ENCODE measurements at regions not wholly inside any gene's neighbourhood (a gene's known extent, or its start where the extent isn't known, plus 50 kb on each side); places are given as distances from the start of the nearest gene placed in this dataset.

DNA sequence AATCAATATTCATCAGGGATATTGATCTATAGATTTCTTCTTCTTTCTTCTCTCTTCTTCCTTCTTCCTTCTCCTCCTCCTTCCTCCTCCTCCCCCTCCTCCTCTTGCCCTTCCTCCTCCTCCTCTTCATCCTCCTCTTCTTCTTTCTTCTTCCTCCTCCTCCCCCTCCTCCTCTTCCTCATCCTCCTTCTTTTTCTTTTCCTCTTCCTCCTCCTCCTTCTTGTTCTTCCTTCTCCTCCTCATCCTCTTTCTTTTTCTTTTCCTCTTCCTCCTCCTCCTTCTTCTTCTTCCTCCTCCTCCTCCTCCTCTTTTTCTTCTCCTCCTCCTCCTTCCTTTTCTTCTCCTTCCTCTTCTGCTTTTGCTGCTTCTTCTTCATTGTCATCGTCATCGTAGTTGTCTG lies 52.4 kb upstream of the SERINC1 start:
- no peak for DNase-seq

DNA sequence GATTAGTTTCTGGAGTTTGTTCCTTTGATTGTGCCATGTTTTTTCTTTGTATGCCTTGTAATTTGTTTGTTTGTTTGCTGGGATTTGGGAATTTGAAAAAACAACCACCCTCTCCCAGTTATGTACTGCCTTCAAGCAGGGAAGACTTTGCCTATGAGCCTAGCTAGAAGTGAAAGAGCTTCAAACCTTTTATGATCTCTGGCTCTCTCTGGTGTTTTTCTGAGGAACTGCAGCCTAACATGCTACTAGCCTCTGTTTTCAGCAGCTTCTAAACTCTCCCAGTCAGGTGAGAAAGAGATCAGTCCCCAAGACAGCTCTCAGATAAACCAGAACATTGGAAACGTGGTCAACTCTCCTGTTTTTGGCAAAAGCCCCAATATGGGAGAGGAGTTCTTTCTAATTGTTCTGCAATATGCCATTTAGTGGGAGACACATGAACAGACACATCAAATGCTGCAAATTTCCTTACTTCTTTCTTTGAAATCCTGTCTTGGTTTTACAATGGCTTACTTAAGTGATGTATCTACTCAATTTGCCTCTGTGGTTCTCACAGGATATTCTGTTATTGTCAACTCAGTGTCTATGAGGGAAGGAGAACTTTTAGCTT lies 58.9 kb upstream of the SERINC1 start:
- peak; percentile 56 for DNase-seq

DNA sequence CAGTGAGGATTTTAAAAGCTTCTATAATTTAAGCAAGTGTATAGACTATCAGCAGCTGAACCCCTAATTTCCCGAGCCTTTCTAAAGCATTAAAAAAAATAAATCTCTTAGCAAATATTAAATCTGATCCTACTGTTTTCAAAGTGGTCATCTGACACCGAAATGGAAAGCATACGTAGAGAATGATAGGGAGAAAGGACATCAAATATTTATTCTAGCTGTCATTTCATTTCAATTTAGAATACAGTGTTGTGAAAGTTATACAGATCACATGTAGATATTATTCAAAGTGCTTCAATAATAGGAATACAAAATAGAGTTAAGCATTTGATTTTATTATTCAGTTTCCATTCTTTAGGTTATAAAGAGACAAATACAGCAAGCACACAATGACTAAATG lies 61.9 kb upstream of the PKIB start:
- DNase-seq: no peak

DNA sequence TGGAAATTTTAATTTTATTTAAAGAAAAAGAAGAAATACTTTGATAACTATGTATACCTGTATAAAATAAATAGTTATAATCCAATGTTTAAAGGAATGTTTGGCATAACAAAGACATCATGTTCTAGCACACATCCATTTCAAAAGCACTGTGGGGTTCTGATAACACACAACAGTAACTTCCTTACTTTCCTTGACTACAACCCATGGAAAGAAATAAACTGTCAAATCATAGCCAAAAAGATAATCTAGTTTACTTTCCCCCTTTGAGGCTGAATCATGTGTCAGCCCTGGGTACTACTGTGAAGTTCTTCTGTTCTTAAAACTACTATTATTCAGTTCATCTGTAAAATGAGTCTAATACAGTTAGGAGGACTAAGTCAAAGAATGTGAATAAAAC lies 61.4 kb upstream of the PKIB start:
- no peak for DNase-seq

DNA sequence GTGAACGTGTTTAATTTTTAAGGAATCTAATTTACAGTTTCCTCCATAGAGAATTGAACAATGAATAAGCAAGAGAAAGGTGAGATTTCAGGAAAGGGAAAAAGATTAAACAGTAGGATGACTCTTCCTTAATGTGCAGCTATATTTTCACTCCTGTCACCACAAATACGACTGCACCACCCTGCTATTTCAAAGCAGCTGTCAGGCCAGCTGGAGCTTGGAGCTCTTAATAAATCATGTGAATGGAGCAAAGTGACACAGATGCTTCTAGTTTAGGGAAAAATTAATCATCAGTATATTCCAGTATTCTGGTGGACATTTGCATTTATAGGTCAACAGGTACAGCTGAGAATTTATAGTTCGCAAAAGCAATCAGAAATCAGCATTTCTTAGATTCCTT lies 56.5 kb upstream of the PKIB start:
- no peak for DNase-seq

DNA sequence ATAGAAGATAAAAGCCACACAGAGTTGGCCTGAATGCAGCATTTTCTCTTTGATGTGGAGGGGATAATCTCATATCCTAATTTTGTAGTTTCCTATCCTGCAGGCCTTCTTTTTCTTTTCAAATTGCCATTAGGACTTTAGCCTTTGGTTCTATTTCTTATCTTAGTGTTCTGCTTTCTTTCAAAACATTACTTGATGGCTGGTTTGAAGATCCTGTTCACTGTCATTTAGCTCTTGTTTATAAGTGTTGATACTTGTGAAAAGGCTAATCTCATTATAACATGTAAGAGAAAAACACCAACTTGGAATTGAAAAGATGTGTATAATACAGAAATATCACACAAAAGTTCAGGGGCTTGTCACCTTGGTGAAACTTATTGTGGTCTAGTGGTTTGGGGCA lies 54.6 kb upstream of the PKIB start:
- no peak for DNase-seq

DNA sequence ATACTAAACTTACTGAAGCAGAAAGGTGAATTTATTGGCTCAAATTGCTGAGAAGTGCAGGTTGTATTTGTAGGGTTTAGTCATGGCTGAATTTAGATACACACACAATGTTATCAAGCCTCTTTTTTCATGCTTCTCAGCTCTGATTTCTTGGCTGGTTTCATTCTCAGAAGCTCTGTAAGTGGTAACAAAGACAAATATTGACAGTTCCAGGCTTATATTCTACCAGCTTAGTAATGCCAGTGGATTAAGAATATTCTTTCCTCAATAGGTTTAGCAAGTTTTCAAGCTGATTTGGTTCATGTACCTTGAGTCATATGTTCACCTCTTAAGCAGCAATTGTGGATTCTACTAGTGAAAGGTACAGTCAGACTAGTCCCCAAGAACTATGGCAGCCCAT lies 52.1 kb upstream of the PKIB start:
- no peak for DNase-seq
